Bone marrow (tissue), 2 donors: ENCODE measurements at regions not wholly inside any gene's neighbourhood (a gene's known extent, or its start where the extent isn't known, plus 50 kb on each side); places are given as distances from the start of the nearest gene placed in this dataset.
"Not testable (repeated sequence)": the region's sequence is repeated elsewhere in the genome, so short reads cannot be mapped to it uniquely, and the experiment has no call there.

Experiments used
- DNase-seq, 2 donors: peaks; one replicate each; lab custom pipeline; 2025; lab: John Stamatoyannopoulos, UW

GRCh38 chr9:135295551-135296300 lies 183.9 kb upstream of the PPP1R26 start:
- DNase-seq: no peak

DNA sequence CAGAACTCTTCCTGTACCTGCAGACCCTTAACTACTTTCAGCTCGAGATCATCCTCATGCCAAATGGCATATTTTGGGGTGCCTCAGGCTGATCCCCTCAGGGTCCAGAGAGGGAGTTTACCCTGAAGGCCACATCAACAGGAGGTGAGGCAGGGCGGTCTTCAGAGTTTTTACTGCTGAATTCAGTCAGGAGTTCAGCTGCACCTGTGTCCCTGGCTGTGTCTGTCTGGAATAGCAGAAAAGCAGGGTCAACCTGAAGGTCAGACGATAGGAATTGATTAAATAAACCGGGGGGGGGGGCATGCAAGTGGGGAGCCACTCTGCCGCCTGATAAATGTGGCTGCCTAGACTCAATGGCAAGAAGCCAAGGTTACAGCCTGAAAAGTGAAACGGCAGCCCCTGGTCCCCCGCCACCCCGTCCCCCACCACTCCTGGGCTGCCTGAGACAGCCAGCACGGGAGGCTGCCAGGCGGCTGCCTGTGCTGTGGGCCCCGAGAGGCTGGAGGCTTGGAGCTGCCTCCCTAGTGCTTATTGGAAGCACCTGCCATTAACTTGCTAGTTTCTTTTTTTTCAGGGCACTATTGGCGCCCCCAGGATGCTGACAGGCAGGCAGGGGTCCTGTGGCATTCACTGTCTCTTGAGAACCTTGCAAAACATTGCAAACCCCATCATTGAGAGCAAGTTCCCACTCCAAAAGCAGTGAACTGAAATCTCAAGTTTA lies 182.7 kb upstream of the PPP1R26 start:
- DNase-seq: no peak

- no peak for DNase-seq
Measured at GRCh38 chr9:135297456-135298075, 182.0 kb upstream of the PPP1R26 start.

DNA sequence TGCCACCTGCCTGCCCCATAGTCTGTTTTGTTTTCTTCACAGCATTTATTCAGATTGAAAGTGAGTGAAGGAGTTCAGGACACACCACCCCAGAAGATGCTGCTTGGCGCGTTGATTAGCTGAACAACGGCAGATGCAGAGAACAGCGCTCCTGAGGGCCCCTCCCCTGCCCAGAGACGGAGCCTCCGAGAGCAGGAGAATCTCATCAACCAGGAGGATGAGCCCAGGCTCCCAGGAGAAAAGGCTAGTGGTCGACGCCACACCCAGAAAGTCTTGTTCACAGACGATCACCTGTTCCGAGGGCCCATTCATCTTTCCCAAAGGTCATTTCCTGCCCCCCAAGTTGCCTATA lies 180.4 kb upstream of the PPP1R26 start:
- no peak for DNase-seq

DNA sequence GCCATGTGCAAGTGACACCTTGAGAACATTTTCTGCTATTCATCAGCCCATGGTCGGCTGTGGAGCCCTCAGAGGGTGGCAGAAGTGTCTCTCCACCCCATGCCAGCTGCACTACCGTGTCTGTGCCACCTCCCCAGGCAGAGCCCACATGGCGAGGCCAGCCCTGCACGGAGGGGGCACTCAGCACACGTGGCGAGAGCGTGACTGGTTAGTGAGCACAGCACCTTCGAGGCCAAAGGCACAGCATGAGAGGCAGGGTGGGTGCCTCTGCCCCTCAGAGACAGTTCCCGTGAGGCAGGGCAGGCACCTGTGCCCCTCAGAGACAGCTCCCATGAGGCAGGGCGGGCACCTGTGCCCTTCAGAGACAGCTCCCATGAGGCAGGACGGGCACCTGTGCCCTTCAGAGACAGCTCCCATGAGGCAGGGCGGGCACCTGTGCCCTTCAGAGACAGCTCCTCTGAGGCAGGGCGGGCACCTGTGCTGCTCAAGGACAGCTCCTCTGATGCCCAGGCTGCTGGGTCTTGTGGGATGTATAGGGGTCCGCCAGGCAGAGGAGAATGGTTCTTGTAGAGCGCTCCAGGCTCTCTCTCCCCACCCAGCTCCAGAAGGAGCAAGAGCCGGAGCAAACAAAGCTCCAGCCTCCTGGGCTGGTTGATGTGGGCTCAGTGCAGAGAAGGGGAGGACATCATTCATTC lies 179.8 kb upstream of the PPP1R26 start:
- DNase-seq: no peak

- DNase-seq: no peak
Measured at GRCh38 chr9:135300346-135301141, 179.0 kb upstream of the PPP1R26 start.

DNA sequence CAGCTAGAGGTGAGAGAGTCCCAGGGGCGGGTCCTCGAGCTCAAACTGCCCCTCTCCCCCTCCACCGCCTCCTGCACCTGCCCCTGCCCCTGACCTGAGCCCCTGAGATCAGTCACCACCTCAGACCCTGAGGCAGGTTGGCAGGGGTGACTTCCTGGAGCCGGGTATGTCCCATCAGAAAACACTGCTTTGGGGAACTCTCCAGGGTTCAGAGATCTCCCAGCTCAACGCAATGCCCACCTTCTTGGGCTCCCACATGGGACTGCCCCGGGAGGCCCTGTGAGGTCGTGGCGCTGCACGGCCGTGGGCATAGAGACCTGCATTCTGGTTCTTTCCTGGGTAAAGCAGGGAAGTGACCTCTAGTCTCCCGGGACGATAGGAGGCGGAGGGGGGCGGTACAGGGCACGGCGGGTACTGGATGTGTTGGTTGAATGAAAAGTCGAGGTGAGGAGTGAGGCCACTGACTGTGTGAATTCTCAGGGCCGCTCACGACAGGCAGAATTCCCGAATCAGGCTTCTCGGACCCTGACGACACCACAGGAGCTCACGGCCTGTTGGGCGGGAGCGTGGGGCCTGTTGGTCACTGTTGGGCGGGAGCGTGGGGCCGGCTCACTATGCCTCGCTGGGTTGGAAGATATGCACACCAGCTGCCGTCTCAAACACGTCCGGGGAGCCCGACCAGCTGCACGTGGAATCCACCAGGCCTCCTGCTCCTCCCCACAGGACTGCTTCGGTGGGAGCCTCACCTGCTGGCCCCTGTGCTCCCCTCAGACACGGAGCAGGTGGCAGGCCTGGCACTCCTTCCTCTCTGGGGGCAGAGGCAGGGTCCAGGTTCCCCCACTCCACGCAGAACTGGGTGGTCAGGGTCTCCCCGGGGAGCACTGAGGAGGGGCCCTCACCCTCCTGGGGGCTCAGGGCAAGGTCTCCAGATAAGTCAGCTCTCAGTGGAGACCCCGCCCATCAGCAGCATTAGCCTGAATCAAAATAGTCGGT lies 178.0 kb upstream of the PPP1R26 start:
- DNase-seq: no peak

DNA sequence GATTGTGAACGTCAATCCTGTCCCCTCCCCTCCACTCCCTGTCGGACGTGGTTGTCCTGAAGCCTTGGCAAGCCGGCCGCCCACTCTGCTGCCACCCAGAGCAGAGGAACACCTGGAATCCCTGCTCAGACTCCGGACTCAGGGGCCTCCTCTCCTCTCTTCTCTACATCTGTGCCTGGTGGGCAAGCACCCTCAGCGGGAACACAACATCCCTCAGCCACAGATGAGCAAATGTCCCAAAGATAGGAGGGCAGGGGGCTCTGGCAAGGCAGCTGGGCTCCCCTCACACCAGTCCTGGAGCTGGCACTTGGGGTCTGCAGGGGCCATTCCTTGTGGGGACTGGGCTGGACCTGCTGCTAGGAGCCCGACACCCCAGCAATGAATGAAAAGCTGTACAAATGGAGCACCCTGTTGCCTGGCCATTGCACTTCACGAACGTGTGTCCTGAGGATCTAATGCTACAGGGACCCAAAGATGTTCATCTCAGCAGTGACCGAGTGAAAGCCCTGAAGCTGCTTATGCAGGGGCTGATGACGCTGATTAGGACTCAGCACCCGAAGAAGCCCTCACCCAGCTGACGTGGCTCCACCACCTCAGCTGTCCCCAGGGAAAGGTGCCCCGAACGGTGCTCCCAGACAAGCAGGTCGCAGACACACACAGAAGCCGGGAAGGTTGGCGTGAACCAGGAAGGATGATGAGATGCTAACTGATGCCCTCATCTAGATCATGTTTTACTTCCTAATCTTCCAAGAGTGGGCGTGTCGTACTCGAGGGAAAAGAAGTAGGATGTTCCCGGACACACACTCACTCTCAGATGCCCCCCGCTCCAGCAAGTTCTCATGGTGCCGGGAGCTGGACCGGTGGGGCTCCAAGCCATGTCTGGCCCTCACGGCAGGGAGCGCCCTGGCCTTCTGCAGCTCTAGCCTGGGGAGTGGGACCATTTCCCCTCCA lies 177.0 kb upstream of the PPP1R26 start:
- no peak for DNase-seq

- DNase-seq: no peak
Measured at GRCh38 chr9:135303280-135303647, 176.3 kb upstream of the PPP1R26 start.

DNA sequence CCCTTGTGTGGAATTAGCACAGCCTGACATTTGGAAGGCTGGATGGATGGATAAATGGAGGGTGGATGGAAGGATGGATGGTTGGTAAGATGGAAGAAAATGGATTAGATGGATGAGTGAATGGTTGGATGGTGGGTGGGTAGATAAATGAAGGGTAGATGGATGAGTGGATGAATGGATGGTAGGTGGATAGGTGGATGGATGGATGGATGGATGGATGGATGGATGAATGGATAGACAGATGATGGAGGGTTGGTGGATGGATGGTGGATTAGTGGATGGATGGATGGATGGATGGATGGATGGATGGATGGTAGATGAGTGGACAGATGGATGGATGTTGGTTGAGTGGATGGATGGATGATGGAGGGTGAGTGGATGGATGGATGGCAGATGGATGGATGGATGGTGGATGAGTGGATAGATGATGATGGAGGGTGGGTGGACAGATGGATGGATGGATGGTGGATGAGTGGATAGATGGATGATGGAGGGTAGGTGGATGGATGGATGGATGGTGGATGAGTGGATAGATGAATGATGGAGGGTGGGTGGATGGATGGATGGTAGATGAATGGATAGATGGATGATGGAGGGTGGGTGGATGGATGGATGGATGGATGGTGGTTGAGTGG lies 175.6 kb upstream of the PPP1R26 start:
- DNase-seq: no peak

- DNase-seq: no peak
Measured at GRCh38 chr9:135304886-135305285, 174.7 kb upstream of the PPP1R26 start.

- DNase-seq: no peak
Measured at GRCh38 chr9:135305546-135306180, 173.9 kb upstream of the PPP1R26 start.

DNA sequence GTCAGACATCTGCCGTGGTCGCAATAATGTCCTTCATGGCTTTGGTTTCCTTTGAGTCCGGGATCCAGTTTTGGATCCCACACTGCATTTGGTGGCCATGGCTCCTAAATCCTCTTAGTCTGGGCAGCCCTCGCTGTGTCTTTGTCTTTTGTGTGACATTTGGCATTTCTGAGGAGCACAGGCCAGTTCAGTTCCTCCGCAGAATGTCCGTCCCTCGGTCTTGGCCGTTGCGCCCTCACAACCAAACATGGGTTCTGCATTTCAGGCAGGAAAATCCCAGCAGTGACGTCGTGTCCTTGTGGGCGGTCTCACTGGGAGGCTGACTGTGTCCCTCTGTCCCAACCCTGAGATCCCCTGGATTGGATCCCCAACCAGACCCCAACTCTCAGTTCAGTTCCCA lies 172.9 kb upstream of the PPP1R26 start:
- DNase-seq: no peak

GRCh38 chr9:135307300-135307699 lies 172.3 kb upstream of the PPP1R26 start:
- DNase-seq: no peak

DNA sequence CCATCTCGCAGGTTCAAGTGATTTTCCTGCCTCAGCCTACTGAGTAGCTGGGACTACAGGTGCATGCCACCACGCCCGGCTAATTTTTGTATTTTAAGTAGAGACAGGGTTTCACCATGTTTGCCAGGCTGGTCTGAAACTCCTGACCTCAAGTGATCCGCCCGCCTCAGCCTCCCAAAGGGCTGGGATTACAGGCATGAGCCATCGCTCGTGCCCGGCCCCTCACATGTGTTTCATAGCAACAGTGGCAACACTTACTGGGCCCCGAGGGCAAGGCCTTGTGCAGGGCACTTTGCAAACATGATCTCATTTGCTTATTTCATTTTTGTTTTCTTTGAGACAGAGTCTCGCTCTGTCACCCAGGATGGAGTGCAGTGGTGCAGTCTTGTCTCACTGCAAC lies 171.7 kb upstream of the PPP1R26 start:
- not testable (repeated sequence) for DNase-seq

GRCh38 chr9:135308821-135309762 lies 170.5 kb upstream of the PPP1R26 start:
- no peak for DNase-seq

DNA sequence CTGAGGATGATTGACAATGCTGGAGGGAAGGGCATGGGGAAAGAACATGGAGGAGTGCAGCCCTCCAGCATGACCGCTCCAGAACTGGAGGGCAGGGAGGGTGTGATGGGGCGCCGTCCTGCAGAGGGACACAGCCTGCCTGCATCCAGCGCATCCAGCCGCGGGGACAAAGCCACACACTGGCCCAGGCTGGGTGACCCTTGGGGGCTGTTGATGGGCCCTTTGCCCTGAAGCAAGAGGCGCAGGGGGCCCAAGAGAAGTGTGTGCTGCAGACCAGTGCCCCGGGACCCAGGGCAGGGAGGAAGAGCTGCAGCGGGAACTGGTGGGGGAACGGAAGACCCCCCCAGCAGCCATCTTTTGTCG lies 169.8 kb upstream of the PPP1R26 start:
- DNase-seq: no peak
